ENCODE measurements at regions not wholly inside any gene's neighbourhood (a gene's known extent, or its start where the extent isn't known, plus 50 kb on each side); places are given as distances from the start of the nearest gene placed in this dataset.

DNA sequence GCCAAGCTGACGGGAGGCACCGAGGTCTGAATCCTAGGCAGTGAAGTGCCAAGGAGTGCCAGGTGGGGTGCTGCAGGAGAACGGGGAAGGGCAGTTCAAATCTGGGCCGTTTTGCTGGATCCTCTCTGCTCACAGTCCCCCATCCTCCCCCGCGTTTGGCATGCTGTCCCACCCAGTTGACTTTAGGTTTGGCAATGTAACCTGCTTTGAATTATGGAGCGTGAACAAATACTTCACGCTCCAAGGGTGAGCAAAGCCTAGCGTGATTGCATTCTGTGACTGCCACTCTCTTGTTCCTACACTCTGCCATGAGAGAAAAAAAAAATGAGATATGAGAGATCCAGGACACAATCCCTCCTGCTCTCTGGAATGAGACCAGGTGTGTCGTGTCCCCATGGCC, 381.9 kb downstream of the ZNF516 start:
- no peak for DNase-seq

DNA sequence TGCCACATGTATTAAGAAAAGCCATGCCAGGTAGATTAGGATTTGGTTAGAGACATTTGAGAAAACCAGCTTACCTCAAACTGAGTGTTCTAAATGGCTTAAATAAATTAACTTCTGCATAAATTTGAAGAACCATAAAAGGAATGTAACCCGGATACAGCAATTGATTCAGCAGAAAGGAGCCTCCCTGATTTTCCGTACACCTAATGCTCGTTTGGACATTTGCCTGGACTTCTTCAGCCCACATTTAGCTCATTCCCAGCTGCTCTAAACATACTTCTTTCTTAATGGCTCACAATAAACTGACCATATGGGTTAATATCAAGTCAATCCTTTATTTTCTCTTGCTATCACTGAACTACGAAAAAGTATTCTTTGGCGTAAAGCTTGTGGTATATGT, 392.4 kb downstream of the ZNF516 start:
- no peak for DNase-seq

GRCh38 chr18:76102156-76102555, 392.9 kb downstream of the ZNF516 start:
- DNase-seq = no peak

DNA sequence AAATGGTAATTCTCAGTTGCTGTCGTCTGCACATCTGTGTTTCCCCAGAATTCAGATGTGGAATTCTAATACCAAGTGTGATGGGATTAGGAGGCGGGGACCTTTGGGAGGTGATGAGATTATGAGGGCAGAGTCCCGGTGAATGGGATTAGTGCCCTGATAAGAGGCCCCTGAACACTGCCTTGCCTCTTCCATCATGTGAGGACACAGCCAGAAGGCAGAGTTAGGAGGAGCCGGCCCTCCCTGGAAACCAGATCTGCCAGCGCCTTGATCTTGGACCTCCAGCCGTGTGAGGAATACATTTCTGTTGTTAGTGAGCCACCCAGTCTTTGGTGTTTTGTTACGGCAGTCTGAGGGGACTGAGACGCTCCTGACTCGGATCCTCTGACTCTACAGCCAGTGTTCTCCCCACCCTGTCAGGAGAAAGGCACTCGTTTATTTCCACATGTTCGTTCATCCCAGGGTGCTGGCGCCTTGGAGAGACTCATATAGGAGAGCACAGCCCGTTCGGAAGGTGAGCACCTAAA, 395.0 kb downstream of the ZNF516 start:
- DNase-seq = no peak

GRCh38 chr18:76098674-76099411, 396.2 kb downstream of the ZNF516 start:
- DNase-seq = no peak

DNA sequence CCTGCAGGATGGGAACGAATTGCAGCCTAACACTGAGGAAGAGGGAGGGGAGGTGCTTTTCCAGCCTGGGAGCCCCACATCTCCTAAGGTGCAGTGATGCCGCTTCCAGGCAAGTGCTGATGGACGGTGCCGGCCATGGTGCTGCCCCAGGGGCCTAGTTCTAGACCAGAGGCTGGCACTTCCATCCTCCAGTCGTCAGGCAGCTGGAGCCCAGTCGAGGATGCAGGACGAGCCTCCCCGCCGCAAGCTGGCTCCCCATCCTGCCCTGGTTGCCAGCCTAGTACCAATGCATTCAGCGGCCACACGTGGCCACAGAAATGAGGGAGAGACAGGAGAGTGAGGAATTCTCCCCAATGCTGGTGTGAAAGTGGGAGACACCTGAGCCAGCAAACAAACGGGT, 413.5 kb downstream of the ZNF516 start:
- DNase-seq = no peak

GRCh38 chr18:76080430-76080829, 414.6 kb downstream of the ZNF516 start:
- no peak for DNase-seq

DNA sequence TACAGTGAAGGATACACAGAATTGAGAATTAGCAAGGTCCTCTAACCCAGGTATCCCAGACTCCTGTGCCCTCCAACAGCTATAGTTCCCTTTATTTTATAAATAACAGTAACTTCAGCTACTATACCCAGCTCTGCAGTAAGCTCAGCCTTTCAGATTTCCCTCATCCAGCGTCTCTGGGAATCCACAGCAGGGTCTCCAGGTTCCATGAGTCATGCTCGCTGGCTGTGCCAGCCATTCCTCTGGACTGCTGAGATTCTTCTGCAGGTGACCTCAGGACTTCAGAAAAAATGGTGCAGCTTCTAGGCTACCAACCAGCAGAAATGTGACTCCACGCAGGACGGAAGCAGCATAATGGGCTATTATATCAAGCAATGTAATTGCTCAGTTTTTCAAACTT, 419.3 kb downstream of the ZNF516 start:
- no peak for DNase-seq

DNA sequence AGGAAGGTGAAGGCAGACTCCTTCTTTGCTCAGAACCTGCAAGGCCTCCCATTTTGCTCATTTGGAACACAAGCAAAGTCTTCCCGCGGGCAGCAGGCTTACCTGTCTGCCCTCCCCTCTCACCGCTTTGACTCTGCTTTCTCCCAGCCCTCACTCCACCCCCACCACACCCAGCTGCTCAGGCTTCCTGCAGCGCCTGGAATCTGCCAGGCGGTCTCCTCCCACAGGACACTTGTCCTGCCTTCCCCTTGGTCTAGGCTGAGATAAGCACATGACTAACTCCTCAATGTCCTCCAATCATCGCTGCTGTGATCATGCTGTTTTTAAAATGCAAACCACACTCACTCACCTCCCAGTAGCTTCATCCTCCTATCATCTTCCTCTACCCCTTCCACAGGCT, 430.0 kb downstream of the ZNF516 start:
- DNase-seq = peak; percentile 9

GRCh38 chr18:76058146-76058545, 436.9 kb downstream of the ZNF516 start:
- no peak for DNase-seq

DNA sequence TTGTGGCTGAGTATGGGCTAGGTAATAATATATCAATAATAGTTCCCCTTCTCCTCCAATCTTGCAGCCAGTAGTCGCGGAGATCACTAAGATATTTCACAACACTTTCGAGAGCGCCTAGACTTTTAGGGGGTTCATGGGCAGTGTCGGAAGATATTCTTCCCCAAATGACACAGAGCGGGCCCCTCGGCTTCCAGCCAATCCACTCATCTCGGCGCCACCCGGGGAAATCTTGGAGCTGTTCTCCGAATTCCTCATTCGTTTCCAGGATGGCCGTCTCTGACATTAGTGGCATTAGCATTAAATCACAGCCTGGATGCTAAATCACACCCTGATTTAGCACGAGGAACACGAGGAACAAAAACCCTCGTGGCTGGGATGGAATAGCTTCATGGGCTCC, 437.7 kb downstream of the ZNF516 start:
- no peak for DNase-seq

DNA sequence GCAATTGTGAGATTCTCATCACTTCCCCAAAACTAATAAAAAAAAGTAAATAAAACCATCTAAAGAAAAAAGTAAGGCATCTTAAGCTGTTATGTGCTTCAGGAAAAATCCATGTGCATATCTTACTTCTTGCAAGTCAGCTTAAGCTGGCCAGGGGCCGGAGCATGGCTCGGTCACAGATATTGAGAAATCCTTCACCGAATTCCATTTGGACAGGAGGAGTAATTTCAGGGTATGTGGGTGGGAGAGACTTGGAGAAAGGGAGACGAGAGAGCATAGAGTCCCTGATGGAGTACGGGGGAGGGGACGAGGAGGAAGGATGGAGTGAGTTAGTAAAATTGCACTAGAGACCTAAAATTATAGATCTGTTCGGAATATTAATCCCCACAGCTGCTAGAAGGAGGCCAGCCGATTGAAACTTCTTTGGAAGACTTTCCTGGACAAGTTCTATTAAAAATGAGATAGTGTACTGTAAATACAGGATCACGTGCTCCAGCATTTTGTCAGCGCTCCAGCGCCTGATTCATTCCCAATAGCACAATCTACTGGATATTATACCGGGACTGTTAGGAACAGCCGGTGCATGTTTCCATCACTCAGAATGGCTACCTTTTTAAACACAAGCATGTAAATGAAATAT, 438.5 kb downstream of the ZNF516 start:
- DNase-seq = no peak

GRCh38 chr18:76055578-76055977, 439.5 kb downstream of the ZNF516 start:
- no peak for DNase-seq

DNA sequence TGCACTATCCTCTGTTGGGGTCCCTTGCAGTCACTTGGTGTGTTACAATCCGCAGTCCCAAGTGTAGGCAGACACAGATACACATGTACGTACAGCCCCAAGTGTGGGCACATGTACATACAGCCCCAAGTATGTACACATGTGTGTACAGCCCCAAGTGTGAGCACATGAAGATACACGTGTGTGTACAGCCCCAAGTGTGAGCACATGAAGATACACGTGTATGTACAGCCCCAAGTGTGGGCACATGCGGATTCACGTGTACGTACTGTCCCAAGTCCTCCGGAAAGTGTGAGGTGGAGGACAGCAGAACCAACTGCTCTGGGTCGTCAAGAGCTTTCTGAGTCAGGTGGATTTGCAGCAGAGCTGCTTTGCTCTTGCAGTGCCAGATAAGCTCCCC, 440.0 kb downstream of the ZNF516 start:
- no peak for DNase-seq

GRCh38 chr18:76054156-76054555, 440.9 kb downstream of the ZNF516 start:
- no peak for DNase-seq

DNA sequence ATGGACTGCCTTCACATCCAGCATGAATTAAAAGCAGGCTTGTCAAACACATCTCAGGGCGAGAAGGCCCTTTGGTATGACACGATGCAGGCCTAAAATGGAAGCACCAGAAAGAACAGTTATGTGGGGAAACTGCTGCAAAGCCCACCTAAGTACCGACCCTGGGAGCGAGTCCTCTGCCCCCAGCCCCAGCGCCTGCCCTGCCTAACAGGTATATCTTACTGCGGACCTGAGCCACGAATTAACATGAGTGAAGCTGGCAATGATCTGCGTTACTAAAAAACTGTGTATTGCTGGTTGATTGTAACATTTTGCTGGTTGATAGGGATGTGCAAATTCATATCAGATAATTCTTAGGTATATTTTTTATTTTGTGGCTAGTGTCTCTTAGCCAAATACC, 441.5 kb downstream of the ZNF516 start:
- DNase-seq = no peak

- DNase-seq = no peak
Measured at GRCh38 chr18:76052227-76052595, 442.8 kb downstream of the ZNF516 start.

DNA sequence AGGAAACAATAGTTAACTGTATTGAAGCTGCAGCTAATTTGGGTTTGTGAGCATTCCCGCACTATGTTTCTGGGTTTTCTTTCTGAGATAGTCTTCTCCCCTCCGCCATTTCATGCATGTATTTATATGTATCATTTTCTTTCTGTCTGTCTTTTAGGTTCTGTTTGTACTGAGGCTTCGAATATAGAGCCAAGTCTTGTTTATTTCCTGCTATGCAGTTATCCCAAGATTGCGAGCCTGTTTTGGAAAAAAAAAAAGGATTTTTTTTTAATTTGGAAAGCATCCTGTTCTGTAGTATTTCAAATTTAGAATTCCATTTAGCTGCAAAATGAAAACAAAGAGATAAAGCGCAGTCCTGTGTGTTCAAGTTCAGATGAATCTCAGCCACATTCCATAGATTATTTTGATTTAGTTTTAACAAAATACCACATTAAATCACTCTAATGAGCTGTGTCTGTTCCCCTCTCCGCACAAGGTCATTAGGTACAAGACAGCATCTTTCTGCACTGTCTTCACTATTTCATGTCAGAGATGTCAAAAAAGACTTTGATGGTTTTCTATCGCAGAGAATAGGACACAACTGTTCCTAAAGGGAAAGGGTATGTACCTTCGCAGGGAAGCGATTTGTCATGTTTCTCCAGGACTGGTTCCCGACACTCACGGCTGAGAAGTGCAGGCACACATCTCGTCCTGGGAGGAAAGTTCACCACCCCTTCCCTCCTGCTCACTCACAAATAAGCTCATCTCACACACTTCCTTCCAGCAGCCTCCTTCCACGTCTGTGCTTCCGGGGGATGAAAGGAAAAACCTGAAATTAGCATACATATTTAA, 443.4 kb downstream of the ZNF516 start:
- DNase-seq = no peak

- no peak for DNase-seq
Measured at GRCh38 chr18:76046221-76046620, 448.8 kb downstream of the ZNF516 start.

DNA sequence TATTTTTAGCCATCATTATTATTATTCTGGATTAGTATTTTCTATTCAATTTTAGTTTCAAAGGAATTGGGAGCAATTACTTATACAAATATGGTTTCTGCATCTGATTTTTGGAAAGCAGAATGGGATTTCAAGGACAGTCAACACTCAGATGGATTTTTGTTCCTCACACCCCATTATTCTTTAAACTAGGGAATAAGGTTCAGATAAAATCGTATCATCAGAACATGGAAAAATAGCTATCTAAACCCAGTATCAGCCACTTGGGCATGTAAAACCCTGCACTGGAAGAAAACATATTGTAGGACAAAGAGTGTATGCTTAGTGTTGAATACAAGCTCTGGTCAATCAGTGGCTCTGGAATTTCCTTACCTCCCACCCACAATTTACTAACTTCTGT, 452.5 kb downstream of the ZNF516 start:
- DNase-seq = no peak

DNA sequence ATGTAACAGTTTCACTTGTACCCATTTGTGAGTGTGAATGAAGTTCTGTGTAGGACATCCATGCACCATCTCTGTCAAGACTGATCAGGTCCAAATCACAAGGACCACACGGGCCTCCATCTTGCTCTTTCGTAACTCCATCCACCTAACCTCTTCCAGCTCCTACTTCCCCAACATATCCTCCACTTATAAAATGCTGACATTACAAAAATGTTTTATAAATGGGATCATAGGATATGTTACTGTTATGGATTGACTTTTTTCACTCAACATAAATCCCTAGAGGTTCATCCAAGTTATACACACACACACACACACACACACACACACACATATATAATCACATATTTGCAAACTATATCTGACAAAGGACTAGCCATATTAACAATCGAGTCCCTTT, 476.8 kb downstream of the ZNF516 start:
- DNase-seq = no peak

- DNase-seq = no peak
Measured at GRCh38 chr18:76013057-76013456, 482.0 kb downstream of the ZNF516 start.

- peak; percentile 46 for DNase-seq
Measured at GRCh38 chr18:76005632-76006208, 489.3 kb downstream of the ZNF516 start.
